HG02571 (cell line): ENCODE measurements at regions not wholly inside any gene's neighbourhood (a gene's known extent, or its start where the extent isn't known, plus 50 kb on each side); places are given as distances from the start of the nearest gene placed in this dataset.
"Not testable (repeated sequence)": the region's sequence is repeated elsewhere in the genome, so short reads cannot be mapped to it uniquely, and the experiment has no call there.

ENCODE experiments used
- ATAC-seq: cut with Tn5 transposase; IDR thresholded peaks from one replicate; pipeline ENCODE4 v1.9.1; 2021; ENCODE audit warnings: mild to moderate bottlenecking, moderate library complexity; ENCODE audit not compliant: unreplicated experiment

GRCh38 chr6:86284809-86285480 lies 642.3 kb upstream of the SYNCRIP start:
- ATAC-seq, result not testable (repeated sequence)

- not testable (repeated sequence) for ATAC-seq
These were observed 640.9 kb upstream of the SYNCRIP start for GRCh38 chr6:86283596-86283995.

- ATAC-seq, result no peak
These were observed 633.4 kb upstream of the SYNCRIP start for GRCh38 chr6:86276056-86276455.

- no peak for ATAC-seq
These were observed 631.2 kb upstream of the SYNCRIP start for GRCh38 chr6:86273936-86274335.

- no peak for ATAC-seq
These were observed 614.0 kb upstream of the SYNCRIP start for GRCh38 chr6:86256615-86257187.

- ATAC-seq, result no peak
These were observed 613.3 kb upstream of the SYNCRIP start for GRCh38 chr6:86255973-86256372.

- no peak for ATAC-seq
These were observed 608.4 kb upstream of the SYNCRIP start for GRCh38 chr6:86251106-86251505.

GRCh38 chr6:86217906-86218305 lies 575.2 kb upstream of the SYNCRIP start:
- ATAC-seq, result no peak

GRCh38 chr6:86215323-86215722 lies 572.6 kb upstream of the SYNCRIP start:
- ATAC-seq, result no peak

- ATAC-seq, result no peak
These were observed 563.3 kb upstream of the SYNCRIP start for GRCh38 chr6:86205980-86206379.

GRCh38 chr6:86203044-86203443 lies 560.4 kb upstream of the SYNCRIP start:
- no peak for ATAC-seq

GRCh38 chr6:86193821-86194220 lies 551.1 kb upstream of the SYNCRIP start:
- ATAC-seq, result no peak

- ATAC-seq, result no peak
These were observed 549.4 kb upstream of the SYNCRIP start for GRCh38 chr6:86192123-86192522.

- ATAC-seq, result not testable (repeated sequence)
These were observed 532.5 kb upstream of the SYNCRIP start for GRCh38 chr6:86175149-86175548.

- ATAC-seq, result no peak
These were observed 512.2 kb upstream of the SYNCRIP start for GRCh38 chr6:86154852-86155251.

- no peak for ATAC-seq
These were observed 510.8 kb upstream of the SYNCRIP start for GRCh38 chr6:86153521-86153920.

- ATAC-seq, result no peak
These were observed 509.9 kb upstream of the SYNCRIP start for GRCh38 chr6:86152546-86152945.

GRCh38 chr6:86148586-86148985 lies 505.9 kb upstream of the SYNCRIP start:
- no peak for ATAC-seq

- no peak for ATAC-seq
These were observed 505.2 kb upstream of the SYNCRIP start for GRCh38 chr6:86147859-86148258.

GRCh38 chr6:86147311-86147710 lies 504.6 kb upstream of the SYNCRIP start:
- no peak for ATAC-seq

- ATAC-seq, result not testable (repeated sequence)
These were observed 504.1 kb upstream of the SYNCRIP start for GRCh38 chr6:86146751-86147150.

GRCh38 chr6:86142326-86142725 lies 499.6 kb upstream of the SYNCRIP start:
- ATAC-seq, result no peak
